ENCODE measurements at regions not wholly inside any gene's neighbourhood (a gene's known extent, or its start where the extent isn't known, plus 50 kb on each side); places are given as distances from the start of the nearest gene placed in this dataset.
A peak's percentile ranks its signal among the peaks of the same experiment; 100 is the strongest.
"Not testable (repeated sequence)": the region's sequence is repeated elsewhere in the genome, so short reads cannot be mapped to it uniquely, and the experiment has no call there.

DNA sequence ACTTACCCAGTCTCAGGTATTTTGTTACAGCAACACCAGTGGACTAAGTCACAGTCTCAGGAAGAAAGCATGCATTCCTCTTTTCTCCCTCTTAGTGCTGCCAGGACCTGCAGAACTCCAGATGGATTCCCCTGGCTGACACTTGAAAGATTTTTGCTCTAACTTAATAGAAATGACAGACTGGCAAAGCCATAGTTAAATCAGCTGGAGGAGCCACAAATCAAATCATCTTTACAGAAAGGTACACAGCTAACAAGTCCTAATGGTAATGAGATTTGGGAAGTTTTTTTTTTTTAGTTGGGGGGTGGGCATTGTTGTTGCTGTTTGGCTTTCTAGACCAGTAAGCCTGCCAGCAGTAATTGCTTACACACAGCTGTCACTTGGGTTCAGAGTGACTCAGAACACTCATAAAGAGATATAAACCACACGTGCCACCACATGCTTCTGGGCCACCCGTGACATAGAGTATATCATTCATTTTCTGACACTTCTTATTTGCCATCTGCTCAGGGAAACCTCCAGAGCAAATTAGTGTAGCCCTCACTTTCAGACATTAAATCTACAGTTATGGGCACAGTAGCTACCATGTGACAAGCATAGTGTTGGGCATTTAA lies 72.4 kb downstream of the FH start:
- no peak for DNase-seq (ENCODE audit: low read depth)

DNA sequence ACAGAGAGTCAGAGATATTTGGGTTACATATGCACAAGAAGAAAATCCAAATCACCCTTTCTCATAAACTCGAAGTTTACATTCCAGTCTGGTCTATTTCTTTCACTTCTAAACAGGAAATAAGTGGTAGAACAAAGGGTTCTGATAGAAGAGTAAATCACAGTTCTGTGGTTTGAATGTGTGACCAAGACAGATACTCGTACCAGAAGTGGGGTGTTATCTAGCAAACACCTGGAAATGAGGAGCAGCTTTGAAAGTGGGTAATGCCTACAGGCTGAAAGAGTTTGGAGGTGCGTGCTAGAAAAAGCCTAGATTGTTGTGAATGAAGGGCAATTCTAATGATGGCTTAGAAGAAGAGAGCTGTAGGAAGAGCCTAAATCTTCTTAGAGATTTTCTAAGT lies 74.7 kb downstream of the FH start:
- no peak for DNase-seq (ENCODE audit: low read depth)

DNA sequence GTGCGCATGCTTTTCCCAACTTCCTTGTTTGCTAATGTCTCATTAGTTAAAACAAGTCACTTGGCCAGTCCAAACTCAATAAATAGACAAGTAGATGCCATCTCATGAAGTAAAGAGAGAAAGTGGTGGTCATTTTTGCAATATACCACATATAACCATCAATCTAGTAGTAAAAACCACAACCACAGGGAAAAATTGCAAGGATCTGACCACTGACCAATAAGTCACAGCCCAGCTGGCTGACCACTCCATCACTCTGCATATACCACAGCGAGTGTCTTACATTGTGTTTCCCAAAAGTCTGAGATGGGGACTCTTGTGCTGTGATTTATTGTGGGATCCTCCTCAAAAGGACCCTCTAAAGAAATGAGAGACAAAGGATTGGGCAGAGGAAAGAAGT lies 76.0 kb downstream of the FH start:
- no peak for DNase-seq (ENCODE audit: low read depth)

DNA sequence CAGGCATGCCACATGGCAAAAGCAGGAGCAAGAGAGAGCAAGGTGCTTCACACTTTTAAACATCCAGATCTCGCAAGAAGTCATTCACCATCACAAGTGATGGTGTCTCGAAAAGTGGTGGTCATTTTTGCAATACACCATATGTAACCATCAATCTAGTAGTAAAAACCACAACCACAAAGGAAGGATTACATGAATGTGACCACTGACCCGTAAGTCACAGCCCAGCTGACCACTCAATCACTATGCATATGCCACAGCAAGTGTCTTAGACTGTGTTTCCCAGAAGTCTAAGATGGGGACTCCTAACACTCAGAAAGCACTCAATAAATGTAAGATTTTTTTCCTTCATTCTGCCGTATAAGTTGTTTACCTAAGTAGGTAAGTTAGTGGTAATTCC lies 76.9 kb downstream of the FH start:
- no peak for DNase-seq (ENCODE audit: low read depth)

DNA sequence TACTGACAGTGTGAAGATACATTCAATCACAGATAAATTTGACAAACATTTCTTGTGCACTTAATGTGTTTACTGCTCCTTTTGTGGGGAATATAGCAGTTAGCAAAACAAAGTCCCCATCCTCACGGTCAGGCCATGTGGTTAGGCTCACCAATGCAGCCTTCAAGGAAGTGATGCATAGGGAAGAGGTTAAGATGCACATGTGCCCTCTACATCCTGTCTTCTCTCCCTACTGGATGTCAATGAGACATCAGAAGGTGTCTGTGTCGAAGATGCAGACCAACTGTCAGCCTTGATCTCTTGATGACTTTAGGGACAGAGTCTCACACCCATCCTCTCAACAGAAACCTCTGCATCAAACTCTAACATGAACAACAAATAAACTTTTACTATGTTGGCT lies 78.7 kb downstream of the FH start:
- no peak for DNase-seq (ENCODE audit: low read depth)

DNA sequence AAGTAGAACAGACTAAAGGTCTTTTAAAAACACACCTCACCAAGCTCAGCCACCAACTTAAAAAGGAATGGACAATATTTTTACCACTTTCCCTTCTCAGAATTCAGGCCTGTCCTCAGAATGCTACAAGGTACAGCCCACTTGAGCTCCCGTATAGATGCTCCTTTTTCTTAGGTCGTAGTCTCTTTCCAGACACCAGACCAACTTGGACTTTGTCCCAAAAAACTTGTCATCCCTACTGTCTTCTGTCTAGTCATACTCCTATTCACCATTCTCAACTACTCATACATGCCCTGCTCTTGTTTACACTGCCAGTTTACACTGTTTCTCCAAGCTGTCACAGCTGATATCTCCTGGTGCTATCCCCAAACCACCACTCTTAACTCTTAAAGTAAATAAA lies 80.9 kb downstream of the FH start:
- not testable (repeated sequence) for DNase-seq (ENCODE audit: low read depth)

DNA sequence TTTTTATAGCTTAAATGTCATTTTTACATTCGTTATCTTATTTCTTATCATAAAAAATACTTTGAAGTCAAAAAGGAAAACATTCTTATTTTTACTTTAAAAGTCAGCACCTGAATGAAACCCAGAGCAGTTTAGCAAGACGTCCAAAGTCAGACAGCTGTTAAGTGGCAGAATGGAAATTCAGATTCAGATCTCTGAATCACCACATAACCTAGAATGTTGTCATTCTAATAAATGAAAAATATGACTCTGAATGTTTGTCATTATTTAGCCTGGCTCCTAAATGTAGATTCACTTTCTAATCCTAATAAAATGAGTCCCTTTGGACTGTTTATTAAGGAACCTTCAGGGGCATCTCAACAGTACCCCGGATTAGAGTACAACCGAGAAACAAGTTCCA lies 75.2 kb upstream of the RGS7 start:
- no peak for DNase-seq (ENCODE audit: low read depth)

DNA sequence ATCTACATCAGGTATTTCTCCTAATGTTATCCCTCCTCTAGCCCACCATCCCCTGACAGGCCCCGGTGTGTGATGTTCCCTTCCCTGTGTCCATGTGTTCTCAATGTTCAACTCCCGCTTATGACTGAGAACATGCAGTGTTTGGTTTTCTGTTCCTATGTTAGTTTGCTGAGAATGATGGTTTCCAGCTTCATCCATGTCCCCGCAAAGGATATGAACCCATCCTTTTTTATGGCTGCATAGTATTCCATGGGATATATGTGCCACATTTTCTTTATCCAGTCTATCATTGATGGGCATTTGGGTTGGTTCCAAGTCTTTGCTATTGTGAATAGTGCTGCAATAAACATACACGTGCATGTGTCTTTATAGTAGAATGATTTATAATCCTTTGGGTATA lies 68.1 kb upstream of the RGS7 start:
- DNase-seq (ENCODE audit: low read depth): not testable (repeated sequence)

DNA sequence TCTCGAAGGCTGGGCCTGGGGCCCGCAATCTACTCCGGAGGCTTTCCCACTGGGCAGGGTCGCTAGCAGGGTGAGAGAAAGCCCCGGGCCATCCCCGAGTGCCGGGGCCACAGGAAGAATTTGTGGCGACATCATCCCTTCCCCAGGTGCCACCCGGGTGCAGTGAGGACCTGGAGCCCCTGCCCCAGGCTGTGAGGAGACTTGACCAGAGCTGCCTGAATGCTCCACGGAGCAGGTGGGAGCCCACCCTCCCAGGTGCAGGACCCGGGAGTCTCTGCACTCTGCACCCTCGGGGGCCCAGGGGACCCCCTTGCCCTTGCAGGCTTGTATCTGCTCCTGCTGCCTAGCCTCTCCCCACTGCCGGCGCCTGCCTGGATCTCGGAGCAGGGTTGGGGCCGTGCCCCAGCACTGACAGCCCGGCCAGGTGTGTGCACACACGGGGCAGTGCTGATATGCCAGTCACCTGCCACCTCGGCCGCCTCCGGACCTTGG lies 67.5 kb upstream of the RGS7 start:
- no peak for DNase-seq (ENCODE audit: low read depth)

DNA sequence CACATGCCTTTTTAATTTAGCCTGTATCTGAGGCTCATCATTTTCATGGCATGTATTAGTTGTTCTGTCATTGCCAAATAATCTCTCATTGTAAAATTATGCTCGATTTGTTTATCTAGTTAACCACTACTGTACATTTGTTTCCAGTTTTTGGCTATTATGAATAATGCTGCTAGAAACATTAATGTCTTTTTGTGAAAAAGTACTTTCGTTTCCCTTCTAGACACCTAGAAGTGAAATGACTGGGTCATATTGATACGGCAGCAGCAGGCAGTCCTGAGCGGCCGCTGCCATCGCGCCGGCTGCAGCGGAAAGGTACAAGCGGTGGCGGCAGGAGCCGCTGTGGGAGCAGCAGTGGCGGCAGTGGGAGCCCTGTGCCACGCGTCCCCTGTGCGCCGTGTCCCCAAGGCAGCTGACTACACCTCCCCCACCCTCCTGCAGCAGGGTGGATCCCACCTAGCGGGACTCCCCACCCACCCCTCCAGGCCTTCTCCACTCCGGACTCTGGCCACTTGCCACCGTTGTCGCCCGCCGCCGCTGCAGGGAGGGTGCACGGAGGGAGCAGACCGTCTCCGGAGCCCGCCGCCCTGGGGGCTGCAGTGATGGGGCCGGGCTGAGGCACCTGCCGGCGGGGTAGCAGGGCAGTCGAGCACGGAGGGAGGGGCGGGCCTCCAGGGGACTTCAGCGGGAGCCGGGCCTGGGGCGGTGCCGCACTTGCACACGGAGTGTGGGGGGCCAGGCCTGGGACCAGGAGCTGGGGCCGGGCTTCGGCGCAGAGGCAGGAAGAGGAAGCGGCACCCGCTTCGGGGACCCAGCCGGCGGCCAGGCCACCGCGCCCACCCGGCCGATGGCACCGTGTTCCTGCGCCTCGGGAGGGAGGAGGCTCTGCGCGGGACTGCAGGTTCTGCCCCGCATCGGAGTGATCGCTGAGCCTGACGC lies 66.8 kb upstream of the RGS7 start:
- no peak for DNase-seq (ENCODE audit: low read depth)

DNA sequence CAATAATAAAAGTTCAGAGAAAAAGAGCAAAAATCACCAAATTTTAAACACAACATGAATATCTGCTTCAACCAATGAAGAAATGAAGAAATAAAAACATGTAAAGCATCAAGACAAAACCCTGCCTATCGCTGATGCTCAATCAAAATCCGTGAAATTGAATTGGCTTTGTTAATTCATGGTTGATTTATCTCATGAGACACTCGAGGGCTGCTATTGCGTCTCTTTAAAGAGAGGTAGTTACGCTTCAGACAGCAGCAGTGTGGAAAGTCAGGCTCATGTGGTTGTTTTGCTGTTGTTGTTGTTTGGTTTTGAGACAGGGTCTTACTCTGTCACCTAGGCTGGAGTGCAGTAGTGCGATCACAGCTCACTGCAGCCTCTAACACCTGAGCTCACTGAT lies 65.5 kb upstream of the RGS7 start:
- DNase-seq (ENCODE audit: low read depth): no peak

DNA sequence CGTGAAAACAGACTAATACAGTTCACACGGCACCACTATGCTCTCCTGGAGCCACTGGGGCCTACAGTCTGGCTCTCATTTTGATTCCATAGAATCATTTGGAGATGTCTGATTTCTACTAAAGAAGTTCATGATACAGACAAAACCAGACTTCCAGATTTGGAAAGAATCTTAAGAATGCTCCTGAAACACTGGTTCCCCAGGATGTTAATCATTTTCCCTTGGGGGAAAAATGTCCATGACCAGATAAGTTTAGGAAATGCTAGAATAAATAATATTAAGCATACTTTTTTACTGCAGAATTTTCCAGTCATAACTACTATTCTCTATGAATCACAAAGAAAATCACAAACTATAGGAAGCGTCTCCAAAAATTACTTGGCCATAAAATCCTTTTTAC lies 63.0 kb upstream of the RGS7 start:
- no peak for DNase-seq (ENCODE audit: low read depth)

DNA sequence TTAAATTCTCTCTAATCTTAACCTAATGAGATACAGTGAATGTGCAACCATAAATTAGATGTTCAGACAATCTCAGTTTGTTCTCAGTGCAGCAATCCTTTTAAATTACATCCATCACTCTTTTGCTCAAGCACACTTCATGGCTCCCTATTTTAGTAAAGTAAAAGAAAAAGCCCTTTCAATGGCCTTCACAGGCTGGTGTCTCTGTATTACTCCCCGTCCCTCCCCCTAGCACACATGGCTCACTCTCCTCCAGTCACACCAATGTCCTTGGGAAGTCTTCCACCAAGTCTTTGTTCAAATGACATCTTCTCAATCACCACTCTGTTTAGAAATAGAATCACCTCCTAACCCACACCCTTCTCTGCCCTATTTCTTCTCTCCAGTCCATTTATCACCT lies 60.3 kb upstream of the RGS7 start:
- DNase-seq (ENCODE audit: low read depth): no peak

DNA sequence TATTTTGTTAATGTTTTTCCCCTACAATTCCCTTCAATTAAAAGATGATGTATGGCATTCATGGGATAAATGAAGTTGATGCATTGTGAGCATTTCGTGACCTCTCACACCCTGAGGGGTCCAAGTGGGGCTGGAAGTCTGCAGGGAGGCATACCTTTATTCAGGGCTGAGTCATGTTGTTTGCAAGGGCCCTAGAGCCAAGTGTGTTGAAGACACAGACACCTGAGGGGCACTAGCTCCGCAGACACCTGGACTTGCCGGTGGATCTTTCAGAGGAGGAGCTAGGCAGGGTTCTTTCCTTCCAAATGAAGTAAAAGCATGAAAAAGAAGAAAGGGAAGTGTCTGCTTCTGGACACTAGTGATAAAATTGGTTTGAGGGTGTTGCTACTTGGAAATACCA lies 57.0 kb upstream of the RGS7 start:
- DNase-seq (ENCODE audit: low read depth): no peak

DNA sequence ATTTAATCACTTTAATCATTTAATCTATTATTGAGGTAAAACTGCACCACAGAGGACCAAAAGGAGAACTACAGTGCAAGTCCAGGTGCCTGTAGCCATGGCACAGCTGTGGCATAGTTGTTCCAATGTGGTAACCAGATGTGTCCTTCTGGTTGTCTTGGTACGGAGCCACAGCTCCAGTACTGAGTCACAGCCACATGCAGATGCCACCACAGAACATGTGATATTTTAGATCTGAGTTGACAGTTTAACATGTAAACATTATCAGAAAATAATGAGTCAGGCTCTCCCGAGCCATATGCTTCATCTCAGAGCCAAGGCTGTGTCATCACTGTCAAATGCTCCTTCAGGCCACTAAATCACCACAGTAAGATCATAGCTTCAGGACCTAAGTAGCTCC lies 56.4 kb upstream of the RGS7 start:
- DNase-seq (ENCODE audit: low read depth): no peak

DNA sequence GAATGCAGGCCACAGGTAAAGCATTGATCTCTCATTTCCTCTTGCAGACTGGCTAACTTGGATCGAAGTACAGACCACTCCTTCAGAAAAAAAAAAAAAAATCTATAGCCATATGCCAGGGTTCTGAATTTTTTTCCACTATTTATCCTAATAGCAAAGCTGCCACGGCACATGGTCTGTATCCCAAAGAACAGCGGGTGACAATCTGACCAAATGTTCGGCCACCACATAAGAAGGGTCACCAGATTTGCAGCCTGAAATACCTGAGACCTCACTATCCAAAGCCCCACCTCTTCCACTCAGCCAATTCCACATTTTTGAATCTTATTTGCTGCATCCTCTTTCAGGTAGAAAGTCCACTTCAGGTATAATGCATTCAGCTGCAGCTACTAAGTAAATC lies 55.6 kb upstream of the RGS7 start:
- DNase-seq (ENCODE audit: low read depth): no peak

DNA sequence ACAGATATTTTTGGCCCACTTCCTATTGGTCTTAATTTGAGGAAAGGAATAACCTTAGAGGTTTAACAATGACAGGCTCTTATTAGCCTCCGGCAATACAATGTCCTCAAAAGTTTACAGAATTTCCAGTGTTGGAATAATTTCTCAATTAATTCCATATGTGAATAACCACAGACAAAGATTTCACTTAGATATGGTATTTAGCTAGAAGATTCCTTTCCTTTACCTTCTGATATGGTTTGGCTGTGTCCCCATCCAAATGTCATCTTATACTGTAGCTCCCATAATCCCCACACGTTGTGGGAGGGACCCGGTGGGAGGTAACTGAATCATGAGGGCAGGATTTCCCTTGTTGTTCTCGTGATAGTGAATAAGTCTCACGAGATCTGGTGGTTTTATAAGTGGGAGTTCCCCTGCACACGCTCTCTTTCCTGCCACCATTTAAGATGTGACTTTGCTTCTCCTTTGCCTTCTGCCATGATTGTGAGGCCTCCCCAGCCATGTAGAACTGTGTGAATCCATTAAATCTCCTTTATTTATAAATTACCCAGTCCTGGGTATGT lies 54.9 kb upstream of the RGS7 start:
- DNase-seq (ENCODE audit: low read depth): peak; percentile 34

DNA sequence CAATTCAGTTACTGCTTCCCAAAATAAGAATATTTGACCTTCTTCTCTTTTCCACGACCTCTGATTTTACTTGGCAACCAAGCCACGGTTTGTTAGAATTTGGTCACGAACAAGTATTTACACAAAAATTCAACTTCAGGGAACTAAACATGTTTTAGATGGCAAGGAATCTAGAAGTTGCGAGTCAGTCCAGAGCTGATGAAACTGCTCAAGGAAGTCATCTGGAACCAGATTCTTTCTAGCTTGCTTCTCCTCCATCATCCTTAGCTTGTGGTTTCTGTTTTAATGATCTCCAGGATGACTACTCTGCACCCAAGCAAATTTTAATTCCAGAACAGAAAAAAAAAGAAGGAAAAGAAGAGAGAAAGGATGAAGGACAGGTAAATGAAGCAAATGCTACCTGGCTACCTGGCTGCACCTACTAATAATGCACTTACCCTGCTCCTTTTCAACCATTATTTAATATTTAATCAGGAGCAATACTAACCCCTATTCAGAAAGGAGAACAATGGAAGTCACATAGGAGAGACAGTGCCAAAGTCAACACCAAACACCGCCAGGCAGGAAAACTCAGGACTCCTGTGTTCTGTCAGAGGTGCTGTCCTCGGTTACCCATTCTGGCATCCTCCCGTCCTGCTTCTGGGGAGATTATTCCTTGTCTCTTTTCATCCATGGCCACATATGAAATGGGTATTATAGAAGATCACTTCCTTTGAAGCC lies 54.2 kb upstream of the RGS7 start:
- DNase-seq (ENCODE audit: low read depth): peak; percentile 29

DNA sequence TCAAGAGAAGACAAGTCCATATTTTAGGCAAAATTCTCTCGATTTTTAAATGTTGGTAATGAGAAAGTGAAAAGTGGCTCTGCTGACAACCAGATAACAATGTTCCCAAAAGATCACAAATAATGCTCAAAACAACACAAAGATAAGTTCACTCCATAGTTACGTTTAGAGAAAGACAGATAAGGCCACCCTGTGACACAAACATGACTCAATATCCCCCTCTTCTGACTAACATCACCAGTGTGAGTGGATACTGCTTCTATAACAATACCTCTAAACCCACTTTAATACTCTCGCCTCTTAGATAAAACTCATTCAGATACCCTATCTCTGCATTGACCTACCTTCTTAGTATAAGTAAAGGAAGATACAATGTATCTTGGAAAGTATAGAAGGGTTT lies 51.2 kb upstream of the RGS7 start:
- no peak for DNase-seq (ENCODE audit: low read depth)

Data from fibroblast of the conjunctiva (primary cell).